ENCODE measurements at regions not wholly inside any gene's neighbourhood (a gene's known extent, or its start where the extent isn't known, plus 50 kb on each side); places are given as distances from the start of the nearest gene placed in this dataset.

- no peak for TF ChIP-seq EGR1 (IDR thresholded peaks at IDR 0.05; ENCODE audit: low read depth)
- no peak for TF ChIP-seq ELF1 (IDR thresholded peaks at IDR 0.05; ENCODE audit: borderline replicate concordance, low read depth)
- no peak for TF ChIP-seq MAX (IDR thresholded peaks at IDR 0.05)
- no peak for TF ChIP-seq EZH2 (IDR thresholded peaks at IDR 0.05)
- TF ChIP-seq TCF7L2 (IDR thresholded peaks at IDR 0.05; ENCODE audit: borderline replicate concordance, extremely low read depth, insufficient read depth, insufficient read length), result no peak
- TF ChIP-seq ZFX (IDR thresholded peaks at IDR 0.05), result no peak
- TF ChIP-seq POLR2AphosphoS5 (IDR thresholded peaks at IDR 0.05; ENCODE audit: low read depth, low read length), result no peak
- peak; percentile 27 to 57 (median 37); a peak in 4 of 6 replicates for TF ChIP-seq CTCF (IDR thresholded peaks at IDR 0.05 in 2 of 3, conservative IDR thresholded peaks at IDR 0.05 in 1 of 3; ENCODE audit: borderline replicate concordance in 1 of 3, insufficient read depth in 1 of 3, low read depth in 2 of 3, low read length in 2 of 3)
- TF ChIP-seq YY1 (IDR thresholded peaks at IDR 0.05; ENCODE audit: extremely low read depth, insufficient replicate concordance, low read depth, low read length), result no peak
- TF ChIP-seq RAD21 (IDR thresholded peaks at IDR 0.05; ENCODE audit: low read depth), result peak; percentile 63
- no peak for TF ChIP-seq ZNF274 (IDR thresholded peaks at IDR 0.05; ENCODE audit: low read depth, low read length)
- TF ChIP-seq FOSL1 (IDR thresholded peaks at IDR 0.05; ENCODE audit: low read depth), result 0 out of 2 replicates have a peak, but pooled peaks have one; percentile 10
- TF ChIP-seq REST (IDR thresholded peaks at IDR 0.05; ENCODE audit: low read depth), result no peak
- no peak for TF ChIP-seq EZH2phosphoT487 (IDR thresholded peaks at IDR 0.05; ENCODE audit: borderline replicate concordance)
- no peak for TF ChIP-seq SRF (IDR thresholded peaks at IDR 0.05; ENCODE audit: low read depth)
- Histone ChIP-seq H3K4me1 (ENCODE audit: control insufficient read depth in 1 of 2, insufficient read depth in 2 of 2, low read length in 2 of 2) (no peaks in the 10 kb centered on the region), H3K9me2 (ENCODE audit: insufficient read depth) (no peaks in the 10 kb centered on the region), H3K9me3 (ENCODE audit: control insufficient read depth in 1 of 2, insufficient read depth in 1 of 2, low read depth in 1 of 2, low read length in 2 of 2) (no peaks in the 10 kb centered on the region), H3K4me2 (ENCODE audit: low read length) (no peak overlapping the region), H3K27ac (ENCODE audit: low read depth, low read length) (no peak overlapping the region), H4K20me1 (ENCODE audit: insufficient read depth) (no peaks in the 10 kb centered on the region), H2AFZ (ENCODE audit: low read depth, low read length, poor library complexity, severe bottlenecking) (peak overlapping the region; percentile 67), H3K79me2 (ENCODE audit: insufficient read depth, low read length) (no peaks in the 10 kb centered on the region), H3K4me3 (replicated peaks in 1 of 2; ENCODE audit: low read depth in 1 of 2, low read length in 2 of 2) (no peak overlapping the region), H3K36me3 (ENCODE audit: control insufficient read depth in 1 of 2, insufficient read depth in 2 of 2, low read length in 2 of 2) (no peaks in the 10 kb centered on the region), H3K9ac (ENCODE audit: low read length) (no peak overlapping the region), H3K27me3 (ENCODE audit: insufficient read depth, low read length) (no peaks in the 10 kb centered on the region)
- intact Hi-C loops (cut with micrococcal nuclease), result loop anchor here (1.0 kb wide), 1 partner anchor 242 kb away; no protein-coding TSS in a partner anchor
- peak; percentile 60 for ATAC-seq
- RAD21 ChIA-PET (ENCODE audit: low non-redundant PET in 1 of 2, low total read pairs in 2 of 2, uncharacterized antibody in 2 of 2, unreplicated experiment in 2 of 2), result no interaction called here
- POLR2A ChIA-PET, result no interaction called here
- peak; percentile 2 for DNase-seq (ENCODE audit: low read depth, low spot score)
- no TSS peak for BruUV-seq (replicated peaks)
- CTCF ChIA-PET, result no interaction called here
These were observed 120.3 kb upstream of the PTPRZ1 start for GRCh38 chr7:121752706-121753105.
